ENCODE measurements at regions not wholly inside any gene's neighbourhood (a gene's known extent, or its start where the extent isn't known, plus 50 kb on each side); places are given as distances from the start of the nearest gene placed in this dataset.

GRCh38 chr4:56149591-56149990 lies 200.8 kb downstream of the CEP135 start:
- DNase-seq (ENCODE audit: low read depth in 1 of 2, low spot score in 1 of 2) (no peak), FAIRE-seq (no peak), ATAC-seq (no peak)
- H3K9me3 ChIP-seq = no peaks in the 10 kb centered on the region
- ChIA-PET POLR2A (no interaction called here), CTCF (interaction anchor here (0.6 kb wide), 1 partner anchor 126 kb away, joined by 4 read pairs; no protein-coding TSS in a partner anchor)
- 48% methylated on average over 2 of the region's 2 CpGs for WGBS (ENCODE audit: missing lambda C conversion rate)
- no peak overlapping the region for H3K4me3 ChIP-seq
- no peak overlapping the region for H3K27ac ChIP-seq
- no peak for TF ChIP-seq EP300 (IDR thresholded peaks at IDR 0.05)
- no peak for TF ChIP-seq RARB (CRISPR knock-in tag; IDR thresholded peaks at IDR 0.05)
- H3K4me2 ChIP-seq = no peak overlapping the region
- 0 out of 3 replicates have a peak, but pooled peaks cover 7% of the 10 kb centered on the region for H3K4me1 ChIP-seq

GRCh38 chr4:56148428-56148827 lies 199.7 kb downstream of the CEP135 start:
- H3K4me3 ChIP-seq = no peak overlapping the region
- CTCF ChIA-PET = interaction anchor here (0.6 kb wide), 1 partner anchor 12 kb away, joined by 3 read pairs; no protein-coding TSS in a partner anchor
- no peak overlapping the region for H3K4me2 ChIP-seq
- ATAC-seq (no peak), DNase-seq (ENCODE audit: low read depth in 1 of 2, low spot score in 1 of 2) (no peak), FAIRE-seq (no peak)
- TF ChIP-seq EHF (CRISPR knock-in tag; IDR thresholded peaks at IDR 0.05) = no peak
- TF ChIP-seq TP53 (CRISPR knock-in tag; IDR thresholded peaks at IDR 0.05) = no peak
- TF ChIP-seq BHLHE40 (IDR thresholded peaks at IDR 0.05; ENCODE audit: low read depth, low read length) = no peak
- TF ChIP-seq MAZ (IDR thresholded peaks at IDR 0.05; ENCODE audit: borderline replicate concordance, low read depth, low read length) = no peak
- no peak for TF ChIP-seq CHD4 (IDR thresholded peaks at IDR 0.05; ENCODE audit: borderline replicate concordance)
- TF ChIP-seq MAFK (IDR thresholded peaks at IDR 0.05; ENCODE audit: partially characterized antibody) = no peak
- TF ChIP-seq ESRRA (IDR thresholded peaks at IDR 0.05; ENCODE audit: borderline replicate concordance, low read length) = no peak
- TF ChIP-seq CEBPB (IDR thresholded peaks at IDR 0.05) = no peak
- no peak for TF ChIP-seq PBX3 (IDR thresholded peaks at IDR 0.05)
- TF ChIP-seq NR3C1 (IDR thresholded peaks at IDR 0.05) = no peak
- TF ChIP-seq JUNB (IDR thresholded peaks at IDR 0.05) = no peak
- POLR2A ChIA-PET = no interaction called here
- 89% methylated on average over 2 of the region's 2 CpGs for WGBS (ENCODE audit: missing lambda C conversion rate)
- 0 out of 3 replicates have a peak, but pooled peaks cover 7% of the 10 kb centered on the region for H3K4me1 ChIP-seq
- H3K27ac ChIP-seq = peak overlapping the region in 1 of 2 experiments; percentile 55; a peak in 2 of 6 replicates
- H3K9me3 ChIP-seq = no peaks in the 10 kb centered on the region

- Histone ChIP-seq H3K4me2 (no peak overlapping the region; the same call in 2 of the 3 replicates), H3K9me3 (no peaks in the 10 kb centered on the region), H3K4me3 (no peak overlapping the region), H3K4me1 (0 out of 3 replicates have a peak, but pooled peaks cover 7% of the 10 kb centered on the region), H3K27ac (peak overlapping the region; percentile 3 to 55; a peak in 4 of 6 replicates)
- CTCF ChIA-PET = no interaction called here
- POLR2A ChIA-PET = no interaction called here
- no peak for FAIRE-seq
- DNase-seq (ENCODE audit: low read depth in 1 of 2, low spot score in 1 of 2) = no peak
- no peak for ATAC-seq
- peak; percentile 90 for TF ChIP-seq MAFK (IDR thresholded peaks at IDR 0.05; ENCODE audit: partially characterized antibody)
- peak; percentile 85 for TF ChIP-seq NFE2L2 (conservative IDR thresholded peaks at IDR 0.05; ENCODE audit: low read length)
- TF ChIP-seq POLR2AphosphoS2 (conservative IDR thresholded peaks at IDR 0.05; ENCODE audit: low read length) = no peak
Observed at GRCh38 chr4:56147371-56147770, 198.6 kb downstream of the CEP135 start.

DNA sequence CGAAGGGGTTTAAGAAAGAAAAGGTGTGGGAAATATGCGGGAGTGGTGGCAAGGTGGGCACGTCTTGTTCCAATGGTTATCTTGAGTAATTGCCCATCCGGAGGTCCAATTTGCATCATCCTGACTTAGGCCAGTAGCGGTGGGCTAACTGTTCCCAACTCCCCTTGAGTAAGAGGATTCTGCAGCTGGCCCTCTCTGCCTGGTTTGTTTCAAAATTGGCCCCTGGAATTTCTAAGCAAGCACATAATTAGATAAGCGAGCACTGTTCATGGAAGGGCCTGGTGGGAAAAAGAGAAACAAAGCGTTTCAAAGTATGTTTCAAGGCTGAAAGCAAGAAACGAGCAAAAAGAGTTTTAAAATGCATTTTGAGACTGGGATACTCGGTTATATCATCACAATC lies 198.2 kb downstream of the CEP135 start:
- 88% methylated on average over 9 of the region's 9 CpGs for WGBS (ENCODE audit: missing lambda C conversion rate)
- Histone ChIP-seq H3K9me3 (no peaks in the 10 kb centered on the region), H3K4me3 (no peak overlapping the region), H3K27ac (peak overlapping the region in 1 of 2 experiments; percentile 55; a peak in 3 of 6 replicates), H3K4me2 (no peak overlapping the region; the same call in 2 of the 3 replicates), H3K4me1 (0 out of 3 replicates have a peak, but pooled peaks cover 7% of the 10 kb centered on the region)
- TF ChIP-seq HDAC2 (IDR thresholded peaks at IDR 0.05) = no peak
- TF ChIP-seq BHLHE40 (IDR thresholded peaks at IDR 0.05; ENCODE audit: low read depth, low read length) = no peak
- no peak for TF ChIP-seq GATA3 (IDR thresholded peaks at IDR 0.05; ENCODE audit: borderline replicate concordance)
- no peak for DNase-seq (ENCODE audit: low read depth in 1 of 2, low spot score in 1 of 2)
- no peak for FAIRE-seq
- POLR2A ChIA-PET = no interaction called here
- CTCF ChIA-PET = no interaction called here
- no peak for ATAC-seq

DNA sequence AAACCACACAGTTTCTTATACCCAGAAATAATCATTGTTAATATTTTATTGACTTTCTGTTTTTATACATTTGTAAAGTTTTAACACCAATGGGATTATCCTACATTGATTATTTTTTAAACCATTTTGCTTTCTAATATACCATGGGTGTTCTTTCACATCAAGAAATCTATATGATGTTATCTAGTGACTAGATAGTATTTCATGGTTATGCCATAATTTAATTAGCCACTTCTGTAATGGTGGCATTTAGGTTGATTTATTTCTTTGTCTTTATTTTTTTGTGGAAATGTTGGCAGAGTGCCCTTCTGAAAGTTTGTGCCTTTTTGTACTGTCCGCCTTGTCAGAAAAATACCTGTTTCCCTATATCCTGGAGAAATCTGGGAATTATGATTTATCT lies 193.3 kb downstream of the CEP135 start:
- H3K4me2 ChIP-seq = no peak overlapping the region
- FAIRE-seq (no peak), ATAC-seq (no peak), DNase-seq (ENCODE audit: low read depth in 1 of 2, low spot score in 1 of 2) (no peak)
- H3K4me1 ChIP-seq = 0 out of 3 replicates have a peak, but pooled peaks cover under 1% of the 10 kb centered on the region
- TF ChIP-seq E2F6 (IDR thresholded peaks at IDR 0.05; ENCODE audit: borderline replicate concordance, low read depth) (no peak), CBX8 (IDR thresholded peaks at IDR 0.05) (no peak), SMC3 (IDR thresholded peaks at IDR 0.05) (no peak), CHD4 (IDR thresholded peaks at IDR 0.05; ENCODE audit: borderline replicate concordance) (no peak), HOXB5 (CRISPR knock-in tag; IDR thresholded peaks at IDR 0.05) (no peak), RAD21 (conservative IDR thresholded peaks at IDR 0.05 in 1 of 2, IDR thresholded peaks at IDR 0.05 in 1 of 2) (no peak), EHMT2 (IDR thresholded peaks at IDR 0.05; ENCODE audit: low read depth) (no peak), NPAS2 (CRISPR knock-in tag; IDR thresholded peaks at IDR 0.05; ENCODE audit: borderline replicate concordance) (no peak), RARB (CRISPR knock-in tag; IDR thresholded peaks at IDR 0.05) (no peak), HOXA7 (CRISPR knock-in tag; IDR thresholded peaks at IDR 0.05) (no peak), ZC3H11A (IDR thresholded peaks at IDR 0.05) (no peak)
- TF ChIP-seq, protein P1, sequence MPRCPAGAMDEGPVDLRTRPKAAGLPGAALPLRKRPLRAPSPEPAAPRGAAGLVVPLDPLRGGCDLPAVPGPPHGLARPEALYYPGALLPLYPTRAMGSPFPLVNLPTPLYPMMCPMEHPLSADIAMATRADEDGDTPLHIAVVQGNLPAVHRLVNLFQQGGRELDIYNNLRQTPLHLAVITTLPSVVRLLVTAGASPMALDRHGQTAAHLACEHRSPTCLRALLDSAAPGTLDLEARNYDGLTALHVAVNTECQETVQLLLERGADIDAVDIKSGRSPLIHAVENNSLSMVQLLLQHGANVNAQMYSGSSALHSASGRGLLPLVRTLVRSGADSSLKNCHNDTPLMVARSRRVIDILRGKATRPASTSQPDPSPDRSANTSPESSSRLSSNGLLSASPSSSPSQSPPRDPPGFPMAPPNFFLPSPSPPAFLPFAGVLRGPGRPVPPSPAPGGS (IDR thresholded peaks at IDR 0.05) = no peak
- H3K9me3 ChIP-seq = no peaks in the 10 kb centered on the region
- CTCF ChIA-PET = no interaction called here
- no peak overlapping the region for H3K27ac ChIP-seq
- 97% methylated on average over 1 of the region's 1 CpG for WGBS (ENCODE audit: missing lambda C conversion rate)
- no peak overlapping the region for H3K4me3 ChIP-seq
- POLR2A ChIA-PET = no interaction called here

Data from A549 (cell line).